Esophagus muscularis mucosa (tissue), 3 donors: ENCODE measurements at regions not wholly inside any gene's neighbourhood (a gene's known extent, or its start where the extent isn't known, plus 50 kb on each side); places are given as distances from the start of the nearest gene placed in this dataset.

Experiments used
- POLR2A ChIP-seq: fragments of 450-650 bp; IDR thresholded peaks from one replicate; pipeline ENCODE4 v1.6.1; 2017; ENCODE audit warnings: antibody characterized with exemption, moderate library complexity, mild to moderate bottlenecking, low read depth
- POLR2AphosphoS5 ChIP-seq, 2 donors: sonication (generic); formaldehyde crosslinking; IDR thresholded peaks; one replicate each; pipeline ENCODE4 v1.6.1; 2017; ENCODE audit warnings: antibody characterized with exemption in 2 of 2
- TF ChIP-seq, protein P1 (sequence below), 3 experiments: fragments of 200-600 bp in 2 of 3; fragments of 450-650 bp in 1 of 3; sonication (generic) in 2 of 3; IDR thresholded peaks; one replicate each; pipeline ENCODE4 v1.5.1; 2017 to 2019; ENCODE audit warnings: antibody characterized with exemption in 3 of 3, mild to moderate bottlenecking in 2 of 3, moderate library complexity in 1 of 3

DNA sequence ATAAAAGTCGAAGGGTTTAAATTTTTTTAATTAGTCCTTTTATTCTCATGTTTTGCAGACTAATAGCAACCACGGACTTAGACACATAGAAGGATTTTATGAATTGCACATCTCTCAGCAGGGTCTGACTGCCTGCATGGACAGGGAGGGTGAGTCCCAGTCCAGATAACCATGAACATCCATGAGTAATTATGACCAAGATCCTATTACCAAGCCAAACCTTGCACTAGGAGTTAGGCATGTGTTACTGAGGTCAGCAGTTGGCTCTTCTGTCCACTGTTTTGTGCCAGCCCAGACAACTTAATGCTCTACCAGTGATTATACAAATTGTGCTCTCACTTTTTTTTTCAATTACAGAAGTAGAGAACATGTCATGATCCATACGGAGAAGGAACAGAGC lies 211.2 kb downstream of the MAFB start:
- TF ChIP-seq POLR2A (no peak), POLR2AphosphoS5 (IDR thresholded peaks at IDR 0.05) (no peak)
- TF ChIP-seq, protein P1, sequence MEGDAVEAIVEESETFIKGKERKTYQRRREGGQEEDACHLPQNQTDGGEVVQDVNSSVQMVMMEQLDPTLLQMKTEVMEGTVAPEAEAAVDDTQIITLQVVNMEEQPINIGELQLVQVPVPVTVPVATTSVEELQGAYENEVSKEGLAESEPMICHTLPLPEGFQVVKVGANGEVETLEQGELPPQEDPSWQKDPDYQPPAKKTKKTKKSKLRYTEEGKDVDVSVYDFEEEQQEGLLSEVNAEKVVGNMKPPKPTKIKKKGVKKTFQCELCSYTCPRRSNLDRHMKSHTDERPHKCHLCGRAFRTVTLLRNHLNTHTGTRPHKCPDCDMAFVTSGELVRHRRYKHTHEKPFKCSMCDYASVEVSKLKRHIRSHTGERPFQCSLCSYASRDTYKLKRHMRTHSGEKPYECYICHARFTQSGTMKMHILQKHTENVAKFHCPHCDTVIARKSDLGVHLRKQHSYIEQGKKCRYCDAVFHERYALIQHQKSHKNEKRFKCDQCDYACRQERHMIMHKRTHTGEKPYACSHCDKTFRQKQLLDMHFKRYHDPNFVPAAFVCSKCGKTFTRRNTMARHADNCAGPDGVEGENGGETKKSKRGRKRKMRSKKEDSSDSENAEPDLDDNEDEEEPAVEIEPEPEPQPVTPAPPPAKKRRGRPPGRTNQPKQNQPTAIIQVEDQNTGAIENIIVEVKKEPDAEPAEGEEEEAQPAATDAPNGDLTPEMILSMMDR (IDR thresholded peaks at IDR 0.05): no peak
